HG03025 (cell line): ENCODE measurements at regions not wholly inside any gene's neighbourhood (a gene's known extent, or its start where the extent isn't known, plus 50 kb on each side); places are given as distances from the start of the nearest gene placed in this dataset.
"Not testable (repeated sequence)": the region's sequence is repeated elsewhere in the genome, so short reads cannot be mapped to it uniquely, and the experiment has no call there.

Experiments used
- ATAC-seq: cut with Tn5 transposase; IDR thresholded peaks from one replicate; pipeline ENCODE4 v1.9.1; 2021; ENCODE audit warnings: mild to moderate bottlenecking, moderate library complexity; ENCODE audit not compliant: unreplicated experiment, low FRiP score

GRCh38 chr6:67045076-67045475, 1338.0 kb upstream of the EYS start:
- ATAC-seq: no peak

- ATAC-seq: no peak
These were observed 1324.4 kb upstream of the EYS start for GRCh38 chr6:67031451-67031850.

GRCh38 chr6:67030861-67031260, 1323.8 kb upstream of the EYS start:
- ATAC-seq: no peak

GRCh38 chr6:67016921-67017460, 1310.0 kb upstream of the EYS start:
- ATAC-seq: no peak

- ATAC-seq: no peak
These were observed 1304.4 kb upstream of the EYS start for GRCh38 chr6:67011441-67011840.

GRCh38 chr6:67009818-67010217, 1302.8 kb upstream of the EYS start:
- no peak for ATAC-seq

- no peak for ATAC-seq
These were observed 1296.8 kb upstream of the EYS start for GRCh38 chr6:67003844-67004243.

GRCh38 chr6:67000121-67000520, 1293.1 kb upstream of the EYS start:
- ATAC-seq: no peak

GRCh38 chr6:66997579-66997978, 1290.6 kb upstream of the EYS start:
- ATAC-seq: not testable (repeated sequence)

GRCh38 chr6:66995669-66996068, 1288.6 kb upstream of the EYS start:
- no peak for ATAC-seq

- not testable (repeated sequence) for ATAC-seq
These were observed 1286.7 kb upstream of the EYS start for GRCh38 chr6:66993708-66994107.

- no peak for ATAC-seq
These were observed 1286.2 kb upstream of the EYS start for GRCh38 chr6:66993272-66993671.

- ATAC-seq: no peak
These were observed 1285.6 kb upstream of the EYS start for GRCh38 chr6:66992660-66993059.

GRCh38 chr6:66986940-66987339, 1279.9 kb upstream of the EYS start:
- no peak for ATAC-seq

GRCh38 chr6:66985816-66986215, 1278.8 kb upstream of the EYS start:
- no peak for ATAC-seq

- no peak for ATAC-seq
These were observed 1263.3 kb upstream of the EYS start for GRCh38 chr6:66970373-66970772.

GRCh38 chr6:66965227-66965626, 1258.2 kb upstream of the EYS start:
- ATAC-seq: no peak

GRCh38 chr6:66964216-66964615, 1257.2 kb upstream of the EYS start:
- ATAC-seq: no peak

GRCh38 chr6:66962082-66962481, 1255.1 kb upstream of the EYS start:
- ATAC-seq: no peak

GRCh38 chr6:66961191-66961590, 1254.2 kb upstream of the EYS start:
- no peak for ATAC-seq

- no peak for ATAC-seq
These were observed 1242.2 kb upstream of the EYS start for GRCh38 chr6:66949191-66949661.

- ATAC-seq: no peak
These were observed 1241.1 kb upstream of the EYS start for GRCh38 chr6:66948106-66948505.

- ATAC-seq: no peak
These were observed 1233.0 kb upstream of the EYS start for GRCh38 chr6:66940003-66940402.
